ENCODE measurements at regions not wholly inside any gene's neighbourhood (a gene's known extent, or its start where the extent isn't known, plus 50 kb on each side); places are given as distances from the start of the nearest gene placed in this dataset.
"Not testable (repeated sequence)": the region's sequence is repeated elsewhere in the genome, so short reads cannot be mapped to it uniquely, and the experiment has no call there.

- Mint-ChIP-seq H3K4me1 (ENCODE audit: low read depth) (peaks cover 28% of the 10 kb centered on the region), H3K9me3 (no peaks in the 10 kb centered on the region), H3K36me3 (ENCODE audit: insufficient read depth in 2 of 2) (peaks cover 4% of the 10 kb centered on the region in 2 donors), H3K27me3 (ENCODE audit: low read depth) (peaks cover 81% of the 10 kb centered on the region), H3K27ac (no peak overlapping the region), H3K4me3 (no peak overlapping the region)
- DNase-seq (peak; percentile 62 to 63), ATAC-seq (replicated peaks in 1 of 2) (peak; percentile 91 to 92)
These were observed 103.9 kb downstream of the ESM1 start for GRCh38 chr5:54881286-54882005.

- Mint-ChIP-seq H3K27me3 (ENCODE audit: low read depth) (peaks cover 79% of the 10 kb centered on the region), H3K4me3 (no peak overlapping the region), H3K9me3 (no peaks in the 10 kb centered on the region), H3K27ac (no peak overlapping the region), H3K36me3 (ENCODE audit: insufficient read depth in 2 of 2) (no peaks in the 10 kb centered on the region), H3K4me1 (ENCODE audit: low read depth) (peaks cover 17% of the 10 kb centered on the region)
- ATAC-seq (replicated peaks in 1 of 2) = no peak
- DNase-seq = no peak
These were observed 108.4 kb downstream of the ESM1 start for GRCh38 chr5:54876976-54877375.

GRCh38 chr5:54876556-54876955, 108.8 kb downstream of the ESM1 start:
- Mint-ChIP-seq H3K36me3 (ENCODE audit: insufficient read depth in 2 of 2) (no peaks in the 10 kb centered on the region), H3K27ac (no peak overlapping the region), H3K4me3 (no peak overlapping the region), H3K4me1 (ENCODE audit: low read depth) (peaks cover 13% of the 10 kb centered on the region), H3K9me3 (no peaks in the 10 kb centered on the region), H3K27me3 (ENCODE audit: low read depth) (peaks cover 79% of the 10 kb centered on the region)
- ATAC-seq (replicated peaks in 1 of 2) = no peak
- DNase-seq = no peak

- DNase-seq (no peak), ATAC-seq (replicated peaks in 1 of 2) (no peak)
- Mint-ChIP-seq H3K4me1 (ENCODE audit: low read depth) (peaks cover 13% of the 10 kb centered on the region), H3K27ac (no peak overlapping the region), H3K9me3 (no peaks in the 10 kb centered on the region), H3K27me3 (ENCODE audit: low read depth) (peaks cover 86% of the 10 kb centered on the region), H3K4me3 (no peak overlapping the region), H3K36me3 (ENCODE audit: insufficient read depth in 2 of 2) (no peaks in the 10 kb centered on the region)
These were observed 110.9 kb downstream of the ESM1 start for GRCh38 chr5:54874337-54875021.

- no peak for DNase-seq
These were observed 111.7 kb downstream of the ESM1 start for GRCh38 chr5:54873691-54874090.

GRCh38 chr5:54872810-54873209, 112.6 kb downstream of the ESM1 start:
- Mint-ChIP-seq H3K4me1 (ENCODE audit: low read depth) (peaks cover 30% of the 10 kb centered on the region), H3K9me3 (no peaks in the 10 kb centered on the region), H3K27ac (no peak overlapping the region), H3K36me3 (ENCODE audit: insufficient read depth in 2 of 2) (no peaks in the 10 kb centered on the region), H3K4me3 (no peak overlapping the region), H3K27me3 (ENCODE audit: low read depth) (peaks cover 73% of the 10 kb centered on the region)
- no peak for ATAC-seq (replicated peaks in 1 of 2)
- no peak for DNase-seq

More at GRCh38 chr5:54873691-54874090, 111.7 kb downstream of the ESM1 start:
- Mint-ChIP-seq H3K4me1 (ENCODE audit: low read depth) (peaks cover 21% of the 10 kb centered on the region), H3K9me3 (no peaks in the 10 kb centered on the region), H3K27me3 (ENCODE audit: low read depth) (peaks cover 81% of the 10 kb centered on the region), H3K4me3 (no peak overlapping the region), H3K27ac (no peak overlapping the region), H3K36me3 (ENCODE audit: insufficient read depth in 2 of 2) (no peaks in the 10 kb centered on the region)
- ATAC-seq (replicated peaks in 1 of 2) = no peak

GRCh38 chr5:54870271-54870670, 115.1 kb downstream of the ESM1 start:
- Mint-ChIP-seq H3K27me3 (ENCODE audit: low read depth) (peaks cover 72% of the 10 kb centered on the region), H3K4me1 (ENCODE audit: low read depth) (peaks cover 29% of the 10 kb centered on the region), H3K27ac (no peak overlapping the region), H3K4me3 (no peak overlapping the region), H3K9me3 (no peaks in the 10 kb centered on the region), H3K36me3 (ENCODE audit: insufficient read depth in 2 of 2) (no peaks in the 10 kb centered on the region)
- DNase-seq (no peak), ATAC-seq (replicated peaks in 1 of 2) (no peak)

GRCh38 chr5:54869691-54870090, 115.7 kb downstream of the ESM1 start:
- Mint-ChIP-seq H3K27ac (no peak overlapping the region), H3K9me3 (no peaks in the 10 kb centered on the region), H3K36me3 (ENCODE audit: insufficient read depth in 2 of 2) (no peaks in the 10 kb centered on the region), H3K27me3 (ENCODE audit: low read depth) (peaks cover 66% of the 10 kb centered on the region), H3K4me3 (no peak overlapping the region), H3K4me1 (ENCODE audit: low read depth) (peaks cover 29% of the 10 kb centered on the region)
- ATAC-seq (replicated peaks in 1 of 2) = no peak
- no peak for DNase-seq

- Mint-ChIP-seq H3K9me3 (no peaks in the 10 kb centered on the region), H3K4me3 (peak overlapping the region; percentile 44 to 64), H3K36me3 (ENCODE audit: insufficient read depth in 2 of 2) (no peaks in the 10 kb centered on the region), H3K4me1 (ENCODE audit: low read depth) (peaks cover 29% of the 10 kb centered on the region), H3K27me3 (ENCODE audit: low read depth) (peaks cover 62% of the 10 kb centered on the region), H3K27ac (peak overlapping the region; percentile 70)
- peak; percentile 85 to 88 for ATAC-seq (replicated peaks in 1 of 2)
- peak; percentile 40 to 54 for DNase-seq
These were observed 116.6 kb downstream of the ESM1 start for GRCh38 chr5:54868511-54869483.

- Mint-ChIP-seq H3K4me3 (peak overlapping the region in 1 of 2 donors; percentile 58), H3K27ac (no peak overlapping the region), H3K4me1 (ENCODE audit: low read depth) (peaks cover 29% of the 10 kb centered on the region), H3K27me3 (ENCODE audit: low read depth) (peaks cover 62% of the 10 kb centered on the region), H3K36me3 (ENCODE audit: insufficient read depth in 2 of 2) (no peaks in the 10 kb centered on the region), H3K9me3 (no peaks in the 10 kb centered on the region)
- no peak for ATAC-seq (replicated peaks in 1 of 2)
- no peak for DNase-seq
These were observed 118.0 kb downstream of the ESM1 start for GRCh38 chr5:54867310-54867944.

GRCh38 chr5:54864911-54865515, 120.4 kb downstream of the ESM1 start:
- peaks cover 28% of the 10 kb centered on the region for H3K4me1 Mint-ChIP-seq (ENCODE audit: low read depth)
- not testable (repeated sequence) for H3K27ac Mint-ChIP-seq; DNase-seq; ATAC-seq (replicated peaks in 1 of 2); H3K36me3 Mint-ChIP-seq (ENCODE audit: insufficient read depth in 2 of 2); H3K4me3 Mint-ChIP-seq; H3K9me3 Mint-ChIP-seq
- H3K27me3 Mint-ChIP-seq (ENCODE audit: low read depth) = peaks cover 47% of the 10 kb centered on the region

- H3K4me3 Mint-ChIP-seq = no peak overlapping the region
- peaks cover 11 to 18% of the 10 kb centered on the region in 2 donors for H3K9me3 Mint-ChIP-seq
- no peaks in the 10 kb centered on the region for H3K4me1 Mint-ChIP-seq (ENCODE audit: low read depth)
- H3K27ac Mint-ChIP-seq = no peak overlapping the region
- ATAC-seq (replicated peaks in 1 of 2) (no peak), DNase-seq (no peak)
- peaks cover 12 to 20% of the 10 kb centered on the region in 2 donors for H3K36me3 Mint-ChIP-seq (ENCODE audit: insufficient read depth in 2 of 2)
- H3K27me3 Mint-ChIP-seq (ENCODE audit: low read depth) = peaks cover 51% of the 10 kb centered on the region
These were observed 123.4 kb downstream of the ESM1 start for GRCh38 chr5:54862036-54862435.

Measured in activated T-cell treated with anti-CD3 and anti-CD28 coated beads, Interleukin-2, amount 50 U/mL, for 72 hours (primary cell).